ENCODE measurements at regions not wholly inside any gene's neighbourhood (a gene's known extent, or its start where the extent isn't known, plus 50 kb on each side); places are given as distances from the start of the nearest gene placed in this dataset.

DNA sequence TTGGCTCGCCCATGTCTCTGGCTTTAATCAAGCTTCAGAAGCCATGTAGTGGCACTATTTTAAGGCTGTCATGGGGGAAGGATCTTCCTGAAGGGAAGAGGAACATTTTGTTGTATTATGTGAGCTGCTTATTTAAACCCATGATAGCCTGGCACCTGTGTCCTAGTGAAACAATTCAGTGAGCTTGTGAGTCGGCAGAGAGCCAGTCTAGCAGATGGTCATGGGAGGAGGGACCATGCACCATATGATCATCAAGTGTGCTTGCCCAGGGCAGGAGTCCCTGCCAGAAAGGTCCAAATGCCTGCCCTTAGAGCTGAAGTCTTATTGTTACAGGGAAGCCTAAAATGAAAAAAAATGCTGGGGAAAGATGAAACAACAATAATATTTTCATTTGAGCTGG, 132.9 kb downstream of the PRDM13 start:
- Histone ChIP-seq H3K4me3 (ENCODE audit: low read length in 2 of 2) (no peak overlapping the region), H3K9ac (ENCODE audit: low read depth in 1 of 2, low read length in 2 of 2) (no peak overlapping the region), H3K27me3 (ENCODE audit: control insufficient read depth in 2 of 2, insufficient read depth in 2 of 2, low read length in 2 of 2) (peaks cover 0 to 5% of the 10 kb centered on the region in 2 donors), H3K4me1 (ENCODE audit: control insufficient read depth in 2 of 2, insufficient read depth in 2 of 2, low read length in 2 of 2) (no peaks in the 10 kb centered on the region), H3K27ac (ENCODE audit: low read depth in 2 of 2, low read length in 2 of 2) (no peak overlapping the region), H3K9me3 (ENCODE audit: control insufficient read depth in 2 of 2, low read length in 2 of 2) (no peaks in the 10 kb centered on the region), H3K36me3 (ENCODE audit: control insufficient read depth in 2 of 2, insufficient read depth in 2 of 2, low read length in 2 of 2) (no peaks in the 10 kb centered on the region)

DNA sequence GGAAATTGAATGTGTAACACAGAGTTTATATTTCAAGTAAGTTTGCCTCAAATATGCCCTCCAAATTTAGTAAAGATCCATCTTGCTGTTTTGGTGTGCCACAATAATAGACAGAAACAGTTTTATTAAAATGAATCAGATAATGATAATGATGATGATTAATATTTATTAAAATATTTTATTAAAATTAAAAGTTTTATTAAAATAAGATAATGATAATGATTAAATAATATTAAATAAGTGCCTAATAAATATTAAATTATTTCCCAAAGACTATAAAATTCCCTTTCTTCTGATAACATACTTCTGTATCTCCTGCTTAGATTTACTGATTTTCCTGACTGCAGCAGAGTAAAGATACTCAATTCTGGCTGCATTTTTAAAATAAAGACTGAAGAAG, 134.5 kb downstream of the PRDM13 start:
- Histone ChIP-seq H3K27ac (ENCODE audit: low read depth in 2 of 2, low read length in 2 of 2) (no peak overlapping the region), H3K4me3 (ENCODE audit: low read length in 2 of 2) (no peak overlapping the region), H3K9ac (ENCODE audit: low read depth in 1 of 2, low read length in 2 of 2) (no peak overlapping the region), H3K36me3 (ENCODE audit: control insufficient read depth in 2 of 2, insufficient read depth in 2 of 2, low read length in 2 of 2) (no peaks in the 10 kb centered on the region), H3K4me1 (ENCODE audit: control insufficient read depth in 2 of 2, insufficient read depth in 2 of 2, low read length in 2 of 2) (no peaks in the 10 kb centered on the region), H3K9me3 (ENCODE audit: control insufficient read depth in 2 of 2, low read length in 2 of 2) (no peaks in the 10 kb centered on the region), H3K27me3 (ENCODE audit: control insufficient read depth in 2 of 2, insufficient read depth in 2 of 2, low read length in 2 of 2) (peaks cover 0 to 5% of the 10 kb centered on the region in 2 donors)

DNA sequence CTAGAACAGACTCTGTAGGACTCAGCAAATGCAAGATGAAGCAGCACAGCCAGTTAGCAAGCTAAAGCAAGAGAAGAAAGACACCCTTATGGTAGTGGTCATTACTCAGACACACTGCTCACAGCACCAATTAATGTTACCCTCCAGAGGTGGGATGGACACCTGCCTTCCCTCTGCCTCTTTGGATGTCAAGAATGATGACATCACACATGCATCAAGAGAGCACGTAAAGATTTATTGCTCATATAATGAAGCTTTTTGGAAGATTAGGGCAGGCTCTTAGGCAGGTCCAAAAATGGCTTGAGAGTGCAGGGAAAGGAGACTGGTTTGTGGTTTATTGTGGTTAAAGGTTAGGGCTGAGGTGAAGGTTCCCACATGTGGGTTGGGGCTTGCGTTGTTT, 137.0 kb downstream of the PRDM13 start:
- H3K9me3 ChIP-seq (ENCODE audit: control insufficient read depth in 2 of 2, low read length in 2 of 2): no peaks in the 10 kb centered on the region

DNA sequence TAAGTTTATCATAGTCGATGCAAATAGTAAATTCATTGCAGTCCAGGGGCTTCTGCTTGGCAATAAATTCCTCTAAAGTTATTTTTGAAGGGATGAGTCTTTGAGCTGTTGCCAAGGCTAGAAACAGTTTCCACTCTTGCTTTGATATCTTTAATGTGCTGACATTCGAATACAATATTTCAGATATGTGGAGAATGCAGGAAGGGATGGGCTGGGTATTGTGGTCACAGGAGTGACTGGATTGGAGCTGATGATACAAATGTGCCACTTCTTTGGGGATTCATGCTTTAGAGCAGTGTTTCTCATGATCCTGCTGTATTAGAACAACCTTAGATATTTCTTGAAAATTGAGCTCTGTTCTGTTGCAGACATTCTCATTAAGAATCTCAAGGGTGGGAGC, 139.0 kb downstream of the PRDM13 start:
- Histone ChIP-seq H3K4me1 (ENCODE audit: control insufficient read depth in 2 of 2, insufficient read depth in 2 of 2, low read length in 2 of 2) (no peaks in the 10 kb centered on the region), H3K9me3 (ENCODE audit: control insufficient read depth in 2 of 2, low read length in 2 of 2) (no peaks in the 10 kb centered on the region), H3K36me3 (ENCODE audit: control insufficient read depth in 2 of 2, insufficient read depth in 2 of 2, low read length in 2 of 2) (no peaks in the 10 kb centered on the region), H3K27ac (ENCODE audit: low read depth in 2 of 2, low read length in 2 of 2) (no peak overlapping the region), H3K9ac (ENCODE audit: low read depth in 1 of 2, low read length in 2 of 2) (no peak overlapping the region), H3K27me3 (ENCODE audit: control insufficient read depth in 2 of 2, insufficient read depth in 2 of 2, low read length in 2 of 2) (peaks cover 6 to 7% of the 10 kb centered on the region in 2 donors), H3K4me3 (ENCODE audit: low read length in 2 of 2) (no peak overlapping the region)

More for the DNA sequence above, 137.0 kb downstream of the PRDM13 start:
- no peak overlapping the region for H3K4me3 ChIP-seq (ENCODE audit: low read length in 2 of 2)
- no peaks in the 10 kb centered on the region for H3K36me3 ChIP-seq (ENCODE audit: control insufficient read depth in 2 of 2, insufficient read depth in 2 of 2, low read length in 2 of 2)
- H3K27ac ChIP-seq (ENCODE audit: low read depth in 2 of 2, low read length in 2 of 2): no peak overlapping the region
- no peak overlapping the region for H3K9ac ChIP-seq (ENCODE audit: low read depth in 1 of 2, low read length in 2 of 2)
- no peaks in the 10 kb centered on the region for H3K4me1 ChIP-seq (ENCODE audit: control insufficient read depth in 2 of 2, insufficient read depth in 2 of 2, low read length in 2 of 2)
- peaks cover 5 to 6% of the 10 kb centered on the region in 2 donors for H3K27me3 ChIP-seq (ENCODE audit: control insufficient read depth in 2 of 2, insufficient read depth in 2 of 2, low read length in 2 of 2)

DNA sequence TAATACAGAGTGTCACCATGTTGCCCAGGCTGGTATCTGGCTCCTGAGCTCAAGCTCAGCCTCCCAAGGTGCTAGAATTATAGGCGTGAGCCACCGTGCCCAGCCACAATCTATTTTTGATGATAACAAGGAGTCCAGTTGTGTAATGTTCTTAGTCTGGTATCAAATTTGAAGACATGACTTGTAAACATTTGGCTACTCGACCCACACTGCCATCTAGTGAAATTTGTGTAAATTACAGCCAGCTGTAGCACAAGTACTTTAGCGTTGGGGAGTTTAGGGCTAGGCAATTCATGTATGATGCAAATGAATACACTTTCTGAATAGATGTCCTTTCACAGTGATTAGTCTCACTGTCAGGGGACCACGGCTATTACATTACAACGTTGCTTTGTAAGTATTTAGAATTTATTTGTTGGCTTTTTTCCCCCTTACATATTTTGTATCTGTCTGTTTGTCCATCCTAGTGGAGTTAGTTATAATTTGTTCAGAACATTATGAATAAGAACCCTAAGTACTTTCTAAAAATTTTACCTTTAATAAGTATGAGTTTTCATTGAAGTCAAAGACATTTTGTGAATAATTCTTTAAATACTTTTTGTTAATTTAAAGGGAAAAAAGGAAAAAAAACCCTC, 139.7 kb downstream of the PRDM13 start:
- H3K4me1 ChIP-seq (ENCODE audit: control insufficient read depth in 2 of 2, insufficient read depth in 2 of 2, low read length in 2 of 2): no peaks in the 10 kb centered on the region
- peaks cover 6 to 7% of the 10 kb centered on the region in 2 donors for H3K27me3 ChIP-seq (ENCODE audit: control insufficient read depth in 2 of 2, insufficient read depth in 2 of 2, low read length in 2 of 2)
- H3K9me3 ChIP-seq (ENCODE audit: control insufficient read depth in 2 of 2, low read length in 2 of 2): no peaks in the 10 kb centered on the region
- no peaks in the 10 kb centered on the region for H3K36me3 ChIP-seq (ENCODE audit: control insufficient read depth in 2 of 2, insufficient read depth in 2 of 2, low read length in 2 of 2)
- no peak overlapping the region for H3K27ac ChIP-seq (ENCODE audit: low read depth in 2 of 2, low read length in 2 of 2)
- no peak overlapping the region for H3K4me3 ChIP-seq (ENCODE audit: low read length in 2 of 2)
- no peak overlapping the region for H3K9ac ChIP-seq (ENCODE audit: low read depth in 1 of 2, low read length in 2 of 2)

DNA sequence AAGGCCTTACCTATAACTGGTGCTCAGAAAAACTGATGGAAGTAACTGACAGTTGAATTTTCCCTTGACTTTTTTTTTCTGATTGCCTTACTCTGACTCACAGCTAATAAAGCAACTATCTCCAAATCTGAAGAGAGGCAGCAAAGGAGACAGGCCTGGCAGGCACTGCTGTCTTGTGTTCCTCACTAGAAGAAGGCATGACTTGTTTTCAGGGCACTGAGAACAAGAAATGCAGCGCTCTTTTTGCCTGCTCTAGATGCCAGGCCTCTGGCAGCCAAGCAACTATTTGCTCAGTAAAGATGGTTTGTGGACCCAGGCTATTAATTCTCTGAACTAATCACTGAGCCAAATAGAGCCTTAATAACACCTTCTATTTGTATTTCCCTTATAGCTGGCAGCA, 155.1 kb downstream of the PRDM13 start:
- Histone ChIP-seq H3K27me3 (ENCODE audit: control insufficient read depth in 2 of 2, insufficient read depth in 2 of 2, low read length in 2 of 2) (peaks cover 0 to 3% of the 10 kb centered on the region in 2 donors), H3K9me3 (ENCODE audit: control insufficient read depth in 2 of 2, low read length in 2 of 2) (no peaks in the 10 kb centered on the region), H3K27ac (ENCODE audit: low read depth in 2 of 2, low read length in 2 of 2) (no peak overlapping the region), H3K4me1 (ENCODE audit: control insufficient read depth in 2 of 2, insufficient read depth in 2 of 2, low read length in 2 of 2) (no peaks in the 10 kb centered on the region), H3K36me3 (ENCODE audit: control insufficient read depth in 2 of 2, insufficient read depth in 2 of 2, low read length in 2 of 2) (no peaks in the 10 kb centered on the region), H3K9ac (ENCODE audit: low read depth in 1 of 2, low read length in 2 of 2) (no peak overlapping the region), H3K4me3 (ENCODE audit: low read length in 2 of 2) (no peak overlapping the region)

DNA sequence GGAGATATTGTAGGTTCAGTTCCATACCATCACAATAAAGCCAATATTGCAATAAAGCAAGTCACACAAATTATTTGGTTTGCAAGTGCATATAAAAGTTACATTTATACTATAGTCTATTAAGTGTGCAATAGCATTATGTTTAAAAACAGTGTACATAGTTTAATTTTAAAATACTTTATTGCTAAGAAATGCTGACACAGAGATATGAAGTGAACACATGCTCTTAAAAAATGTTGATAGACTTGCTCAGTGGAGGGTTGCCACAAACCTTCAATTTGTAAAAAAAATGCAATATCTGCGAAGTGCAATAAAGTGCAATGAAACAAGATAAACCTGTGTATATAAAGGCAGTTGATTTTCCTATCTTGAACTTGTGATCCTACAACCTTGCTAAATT, 161.5 kb downstream of the PRDM13 start:
- H3K9me3 ChIP-seq (ENCODE audit: control insufficient read depth in 2 of 2, low read length in 2 of 2): no peaks in the 10 kb centered on the region
- H3K4me1 ChIP-seq (ENCODE audit: control insufficient read depth in 2 of 2, insufficient read depth in 2 of 2, low read length in 2 of 2): no peaks in the 10 kb centered on the region

DNA sequence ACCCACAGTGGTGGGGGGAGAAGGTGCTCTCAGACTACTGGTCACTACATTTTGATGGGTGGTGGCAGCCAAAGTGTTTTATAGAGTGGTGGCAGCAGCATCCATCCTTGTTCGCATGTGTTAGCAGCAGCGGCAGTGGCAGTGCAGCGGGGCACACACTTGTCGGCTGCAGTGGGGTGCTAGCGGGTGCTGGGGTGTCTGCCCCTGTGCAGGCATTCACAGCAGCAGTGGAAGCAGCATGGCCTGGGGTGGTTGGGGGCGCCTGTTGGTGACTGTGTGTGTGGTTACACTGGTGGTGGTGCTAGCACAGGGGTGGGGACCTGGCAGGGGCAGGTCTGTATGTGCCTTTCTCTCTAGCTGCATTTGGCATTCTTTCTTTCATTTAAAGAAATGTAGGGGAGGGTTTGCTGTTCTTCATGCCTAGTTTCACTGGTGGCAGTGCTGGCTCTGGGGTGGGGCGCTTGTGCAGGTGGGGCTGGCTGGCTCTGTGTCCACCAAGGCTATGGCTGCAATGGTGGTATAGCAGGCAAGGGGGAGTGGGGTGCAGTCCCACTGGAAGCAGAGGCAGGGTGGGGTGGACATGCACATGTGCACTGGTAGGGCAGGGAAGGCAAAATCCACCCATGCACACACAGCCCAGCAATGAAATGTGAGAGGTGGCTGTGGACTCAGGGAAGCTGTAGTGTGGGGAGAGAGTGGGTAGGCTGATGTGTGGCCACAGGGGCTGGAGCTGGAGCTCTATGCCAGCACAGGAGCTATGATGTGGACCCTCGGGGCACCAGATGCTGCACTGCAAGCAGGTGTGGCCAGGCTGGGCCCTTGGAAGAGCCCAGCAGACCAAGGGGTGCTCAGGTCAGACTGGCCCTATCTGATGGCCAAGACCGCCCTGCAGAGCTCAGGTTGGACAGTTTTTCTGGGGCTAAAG, 173.3 kb downstream of the PRDM13 start:
- no peaks in the 10 kb centered on the region for H3K36me3 ChIP-seq (ENCODE audit: control insufficient read depth in 2 of 2, insufficient read depth in 2 of 2, low read length in 2 of 2)
- no peaks in the 10 kb centered on the region for H3K4me1 ChIP-seq (ENCODE audit: control insufficient read depth in 2 of 2, insufficient read depth in 2 of 2, low read length in 2 of 2)
- H3K9me3 ChIP-seq (ENCODE audit: control insufficient read depth in 2 of 2, low read length in 2 of 2): no peaks in the 10 kb centered on the region
- H3K4me3 ChIP-seq (ENCODE audit: low read length in 2 of 2): no peak overlapping the region
- no peaks in the 10 kb centered on the region for H3K27me3 ChIP-seq (ENCODE audit: control insufficient read depth in 2 of 2, insufficient read depth in 2 of 2, low read length in 2 of 2)
- no peak overlapping the region for H3K27ac ChIP-seq (ENCODE audit: low read depth in 2 of 2, low read length in 2 of 2)
- H3K9ac ChIP-seq (ENCODE audit: low read depth in 1 of 2, low read length in 2 of 2): no peak overlapping the region

More for the DNA sequence above, 161.5 kb downstream of the PRDM13 start:
- Histone ChIP-seq H3K36me3 (ENCODE audit: control insufficient read depth in 2 of 2, insufficient read depth in 2 of 2, low read length in 2 of 2) (no peaks in the 10 kb centered on the region), H3K27me3 (ENCODE audit: control insufficient read depth in 2 of 2, insufficient read depth in 2 of 2, low read length in 2 of 2) (no peaks in the 10 kb centered on the region), H3K9ac (ENCODE audit: low read depth in 1 of 2, low read length in 2 of 2) (no peak overlapping the region), H3K4me3 (ENCODE audit: low read length in 2 of 2) (no peak overlapping the region), H3K27ac (ENCODE audit: low read depth in 2 of 2, low read length in 2 of 2) (no peak overlapping the region)

DNA sequence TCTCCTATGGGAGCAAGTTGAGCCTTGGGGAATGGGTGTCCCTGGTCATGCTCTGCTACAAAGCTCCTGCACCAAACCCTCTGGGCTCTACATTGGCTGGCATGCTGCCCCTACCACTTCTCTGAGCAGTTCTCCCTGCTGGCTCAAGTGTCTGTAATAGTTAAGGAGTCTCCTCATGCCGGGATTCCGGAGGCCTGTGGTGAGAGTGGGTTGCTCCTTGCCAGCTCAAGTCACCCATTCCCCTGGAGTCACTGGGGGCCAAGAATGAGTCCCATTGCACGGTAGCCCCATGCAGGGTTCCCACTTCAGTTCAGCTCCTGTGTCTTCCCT, 173.9 kb downstream of the PRDM13 start:
- Histone ChIP-seq H3K4me1 (ENCODE audit: control insufficient read depth in 2 of 2, insufficient read depth in 2 of 2, low read length in 2 of 2) (no peaks in the 10 kb centered on the region), H3K27me3 (ENCODE audit: control insufficient read depth in 2 of 2, insufficient read depth in 2 of 2, low read length in 2 of 2) (no peaks in the 10 kb centered on the region), H3K27ac (ENCODE audit: low read depth in 2 of 2, low read length in 2 of 2) (no peak overlapping the region), H3K9ac (ENCODE audit: low read depth in 1 of 2, low read length in 2 of 2) (no peak overlapping the region), H3K36me3 (ENCODE audit: control insufficient read depth in 2 of 2, insufficient read depth in 2 of 2, low read length in 2 of 2) (no peaks in the 10 kb centered on the region), H3K4me3 (ENCODE audit: low read length in 2 of 2) (no peak overlapping the region), H3K9me3 (ENCODE audit: control insufficient read depth in 2 of 2, low read length in 2 of 2) (no peaks in the 10 kb centered on the region)

DNA sequence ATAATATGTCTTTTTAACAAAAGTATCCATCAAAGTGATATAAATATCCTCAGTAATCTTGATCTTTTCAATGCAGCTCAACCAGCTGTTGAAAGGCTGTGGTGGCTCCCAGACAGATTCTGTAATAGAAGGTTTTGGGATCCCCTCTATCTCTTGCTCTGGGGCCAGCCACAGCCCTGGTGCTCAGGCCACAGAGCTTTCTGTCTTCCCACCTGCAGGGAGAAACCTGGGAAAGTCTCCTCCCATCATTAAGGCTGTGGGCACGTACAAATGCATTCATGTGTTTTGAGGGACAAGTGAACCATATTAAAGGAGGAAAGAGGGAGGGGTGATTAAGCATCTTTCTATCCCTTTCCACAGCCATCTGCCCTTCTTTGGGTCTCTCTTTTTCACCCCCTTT, 183.1 kb downstream of the PRDM13 start:
- Histone ChIP-seq H3K9me3 (ENCODE audit: control insufficient read depth in 2 of 2, low read length in 2 of 2) (no peaks in the 10 kb centered on the region), H3K27ac (ENCODE audit: low read depth in 2 of 2, low read length in 2 of 2) (no peak overlapping the region), H3K9ac (ENCODE audit: low read depth in 1 of 2, low read length in 2 of 2) (no peak overlapping the region), H3K4me3 (ENCODE audit: low read length in 2 of 2) (no peak overlapping the region), H3K36me3 (ENCODE audit: control insufficient read depth in 2 of 2, insufficient read depth in 2 of 2, low read length in 2 of 2) (no peaks in the 10 kb centered on the region), H3K27me3 (ENCODE audit: control insufficient read depth in 2 of 2, insufficient read depth in 2 of 2, low read length in 2 of 2) (peaks cover 2 to 5% of the 10 kb centered on the region in 2 donors), H3K4me1 (ENCODE audit: control insufficient read depth in 2 of 2, insufficient read depth in 2 of 2, low read length in 2 of 2) (no peaks in the 10 kb centered on the region)

All from mucosa of rectum (tissue), 2 donors.